ENCODE measurements at regions not wholly inside any gene's neighbourhood (a gene's known extent, or its start where the extent isn't known, plus 50 kb on each side); places are given as distances from the start of the nearest gene placed in this dataset.

DNA sequence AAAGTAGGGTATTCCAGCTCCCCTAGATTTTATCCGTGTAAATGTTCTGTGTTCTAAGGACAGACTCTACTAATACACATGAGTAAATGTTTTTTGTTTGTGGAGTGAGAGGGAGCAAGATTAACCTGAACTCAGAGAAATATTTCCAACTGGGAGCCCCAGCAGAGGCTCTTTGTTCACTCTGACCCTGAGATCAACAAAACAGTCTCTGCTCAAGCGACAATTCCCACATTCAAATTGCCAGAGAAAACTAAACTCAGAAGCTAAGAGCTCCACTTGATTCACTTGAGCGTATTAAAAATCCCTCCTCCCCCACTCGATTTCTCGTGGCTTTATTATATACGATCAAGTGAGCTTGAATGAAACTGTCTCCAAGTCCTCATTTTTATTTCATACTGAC lies 413.9 kb upstream of the JARID2 start:
- no peak for TF ChIP-seq MXI1 (IDR thresholded peaks at IDR 0.05; ENCODE audit: low read depth, low read length)
- no peak for TF ChIP-seq TAF1 (IDR thresholded peaks at IDR 0.05; ENCODE audit: borderline replicate concordance, low read depth, low read length)
- TF ChIP-seq POLR2A (IDR thresholded peaks at IDR 0.05; ENCODE audit: low read depth, low read length), result no peak
- no peak for TF ChIP-seq ZNF24 (IDR thresholded peaks at IDR 0.05)
- no peak for TF ChIP-seq EP300 (IDR thresholded peaks at IDR 0.05; ENCODE audit: borderline replicate concordance in 1 of 2, control insufficient read depth in 1 of 2, low read depth in 2 of 2, low read length in 2 of 2)
- no peak for TF ChIP-seq NR2C2 (IDR thresholded peaks at IDR 0.05; ENCODE audit: borderline replicate concordance, control insufficient read depth, insufficient read length, low read depth)
- no peak for TF ChIP-seq DPF2 (IDR thresholded peaks at IDR 0.05)
- TF ChIP-seq, protein P1, sequence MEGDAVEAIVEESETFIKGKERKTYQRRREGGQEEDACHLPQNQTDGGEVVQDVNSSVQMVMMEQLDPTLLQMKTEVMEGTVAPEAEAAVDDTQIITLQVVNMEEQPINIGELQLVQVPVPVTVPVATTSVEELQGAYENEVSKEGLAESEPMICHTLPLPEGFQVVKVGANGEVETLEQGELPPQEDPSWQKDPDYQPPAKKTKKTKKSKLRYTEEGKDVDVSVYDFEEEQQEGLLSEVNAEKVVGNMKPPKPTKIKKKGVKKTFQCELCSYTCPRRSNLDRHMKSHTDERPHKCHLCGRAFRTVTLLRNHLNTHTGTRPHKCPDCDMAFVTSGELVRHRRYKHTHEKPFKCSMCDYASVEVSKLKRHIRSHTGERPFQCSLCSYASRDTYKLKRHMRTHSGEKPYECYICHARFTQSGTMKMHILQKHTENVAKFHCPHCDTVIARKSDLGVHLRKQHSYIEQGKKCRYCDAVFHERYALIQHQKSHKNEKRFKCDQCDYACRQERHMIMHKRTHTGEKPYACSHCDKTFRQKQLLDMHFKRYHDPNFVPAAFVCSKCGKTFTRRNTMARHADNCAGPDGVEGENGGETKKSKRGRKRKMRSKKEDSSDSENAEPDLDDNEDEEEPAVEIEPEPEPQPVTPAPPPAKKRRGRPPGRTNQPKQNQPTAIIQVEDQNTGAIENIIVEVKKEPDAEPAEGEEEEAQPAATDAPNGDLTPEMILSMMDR (IDR thresholded peaks at IDR 0.05 in 2 of 3, conservative IDR thresholded peaks at IDR 0.05 in 1 of 3; ENCODE audit: control insufficient read depth in 2 of 3, extremely low read depth in 1 of 3, insufficient read depth in 1 of 3, low read depth in 3 of 3, low read length in 3 of 3), result no peak
- TF ChIP-seq CEBPB (IDR thresholded peaks at IDR 0.05; ENCODE audit: borderline replicate concordance in 1 of 2, low read depth in 2 of 2, low read length in 2 of 2), result no peak
- no peak for TF ChIP-seq POLR2AphosphoS5 (IDR thresholded peaks at IDR 0.05; ENCODE audit: low read length)
- TF ChIP-seq RCOR1 (conservative IDR thresholded peaks at IDR 0.05; ENCODE audit: low read depth, low read length), result no peak

Measured in GM12878 (cell line).